GM21447 (cell line): ENCODE measurements at regions not wholly inside any gene's neighbourhood (a gene's known extent, or its start where the extent isn't known, plus 50 kb on each side); places are given as distances from the start of the nearest gene placed in this dataset.
"Not testable (repeated sequence)": the region's sequence is repeated elsewhere in the genome, so short reads cannot be mapped to it uniquely, and the experiment has no call there.

Experiments used
- ATAC-seq: cut with Tn5 transposase; IDR thresholded peaks from one replicate; pipeline ENCODE4 v1.9.1; 2021; ENCODE audit not compliant: unreplicated experiment

- ATAC-seq = no peak
Measured at GRCh38 chr14:62455446-62455845, 589.8 kb downstream of the KCNH5 start.

GRCh38 chr14:62462988-62463387, 582.3 kb downstream of the KCNH5 start:
- ATAC-seq = no peak

- ATAC-seq = no peak
Measured at GRCh38 chr14:62468946-62469345, 576.3 kb downstream of the KCNH5 start.

- ATAC-seq = no peak
Measured at GRCh38 chr14:62470935-62471334, 574.3 kb downstream of the KCNH5 start.

- ATAC-seq = no peak
Measured at GRCh38 chr14:62491146-62491545, 554.1 kb downstream of the KCNH5 start.

GRCh38 chr14:62497708-62498107, 547.5 kb downstream of the KCNH5 start:
- no peak for ATAC-seq

- ATAC-seq = no peak
Measured at GRCh38 chr14:62501021-62501750, 544.1 kb downstream of the KCNH5 start.

GRCh38 chr14:62505045-62505444, 540.2 kb downstream of the KCNH5 start:
- no peak for ATAC-seq

- ATAC-seq = not testable (repeated sequence)
Measured at GRCh38 chr14:62521309-62521708, 523.9 kb downstream of the KCNH5 start.

- no peak for ATAC-seq
Measured at GRCh38 chr14:62528296-62528695, 517.0 kb downstream of the KCNH5 start.

GRCh38 chr14:62532181-62532580, 513.1 kb downstream of the KCNH5 start:
- ATAC-seq = no peak

GRCh38 chr14:62546862-62547474, 498.3 kb downstream of the KCNH5 start:
- no peak for ATAC-seq

GRCh38 chr14:62557416-62557815, 487.8 kb downstream of the KCNH5 start:
- no peak for ATAC-seq

GRCh38 chr14:62558451-62558850, 486.8 kb downstream of the KCNH5 start:
- no peak for ATAC-seq

- ATAC-seq = no peak
Measured at GRCh38 chr14:62585247-62585646, 460.0 kb downstream of the KCNH5 start.

GRCh38 chr14:62592877-62593276, 452.4 kb downstream of the KCNH5 start:
- no peak for ATAC-seq

- no peak for ATAC-seq
Measured at GRCh38 chr14:62597143-62597542, 448.1 kb downstream of the KCNH5 start.

- no peak for ATAC-seq
Measured at GRCh38 chr14:62599616-62600385, 445.5 kb downstream of the KCNH5 start.

GRCh38 chr14:62602712-62603111, 442.5 kb downstream of the KCNH5 start:
- no peak for ATAC-seq

- no peak for ATAC-seq
Measured at GRCh38 chr14:62604524-62604923, 440.7 kb downstream of the KCNH5 start.

- no peak for ATAC-seq
Measured at GRCh38 chr14:62614122-62614521, 431.1 kb downstream of the KCNH5 start.

- ATAC-seq = no peak
Measured at GRCh38 chr14:62616668-62617067, 428.6 kb downstream of the KCNH5 start.
